GM12875 (cell line): ENCODE measurements at regions not wholly inside any gene's neighbourhood (a gene's known extent, or its start where the extent isn't known, plus 50 kb on each side); places are given as distances from the start of the nearest gene placed in this dataset.

ENCODE experiments used
- H3K4me3 ChIP-seq: one replicate; pipeline ENCODE4 v1.5.1; 2011; ENCODE audit warnings: low read depth, low read length, control low read depth
- TF ChIP-seq, protein P1 (sequence below): IDR thresholded peaks from 2 replicates; pipeline ENCODE4 v1.5.1; 2011; ENCODE audit warnings: low read depth, mild to moderate bottlenecking, control low read depth, inconsistent platforms, low read length, moderate library complexity, borderline replicate concordance; ENCODE audit not compliant: insufficient read depth

DNA sequence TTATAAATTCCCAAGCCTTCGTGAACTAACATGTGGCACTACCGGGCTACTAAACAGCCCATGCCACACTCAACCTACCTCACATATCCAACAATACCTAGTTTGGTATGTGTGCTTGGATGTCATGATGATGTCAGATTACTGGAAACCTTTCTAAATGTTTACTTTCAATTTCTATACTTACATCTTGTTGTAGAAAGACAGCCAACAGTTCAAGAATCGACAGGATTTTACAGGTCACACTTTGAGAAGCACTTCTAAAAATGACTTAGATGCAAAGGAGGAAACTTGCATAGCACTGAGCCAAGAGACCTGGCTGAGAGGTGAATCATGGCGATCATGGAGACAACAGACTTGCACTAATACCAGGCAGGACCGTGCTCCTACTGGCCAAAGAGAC lies 209.9 kb downstream of the COL4A1 start:
- H3K4me3 ChIP-seq: no peak overlapping the region
- TF ChIP-seq, protein P1, sequence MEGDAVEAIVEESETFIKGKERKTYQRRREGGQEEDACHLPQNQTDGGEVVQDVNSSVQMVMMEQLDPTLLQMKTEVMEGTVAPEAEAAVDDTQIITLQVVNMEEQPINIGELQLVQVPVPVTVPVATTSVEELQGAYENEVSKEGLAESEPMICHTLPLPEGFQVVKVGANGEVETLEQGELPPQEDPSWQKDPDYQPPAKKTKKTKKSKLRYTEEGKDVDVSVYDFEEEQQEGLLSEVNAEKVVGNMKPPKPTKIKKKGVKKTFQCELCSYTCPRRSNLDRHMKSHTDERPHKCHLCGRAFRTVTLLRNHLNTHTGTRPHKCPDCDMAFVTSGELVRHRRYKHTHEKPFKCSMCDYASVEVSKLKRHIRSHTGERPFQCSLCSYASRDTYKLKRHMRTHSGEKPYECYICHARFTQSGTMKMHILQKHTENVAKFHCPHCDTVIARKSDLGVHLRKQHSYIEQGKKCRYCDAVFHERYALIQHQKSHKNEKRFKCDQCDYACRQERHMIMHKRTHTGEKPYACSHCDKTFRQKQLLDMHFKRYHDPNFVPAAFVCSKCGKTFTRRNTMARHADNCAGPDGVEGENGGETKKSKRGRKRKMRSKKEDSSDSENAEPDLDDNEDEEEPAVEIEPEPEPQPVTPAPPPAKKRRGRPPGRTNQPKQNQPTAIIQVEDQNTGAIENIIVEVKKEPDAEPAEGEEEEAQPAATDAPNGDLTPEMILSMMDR: no peak

DNA sequence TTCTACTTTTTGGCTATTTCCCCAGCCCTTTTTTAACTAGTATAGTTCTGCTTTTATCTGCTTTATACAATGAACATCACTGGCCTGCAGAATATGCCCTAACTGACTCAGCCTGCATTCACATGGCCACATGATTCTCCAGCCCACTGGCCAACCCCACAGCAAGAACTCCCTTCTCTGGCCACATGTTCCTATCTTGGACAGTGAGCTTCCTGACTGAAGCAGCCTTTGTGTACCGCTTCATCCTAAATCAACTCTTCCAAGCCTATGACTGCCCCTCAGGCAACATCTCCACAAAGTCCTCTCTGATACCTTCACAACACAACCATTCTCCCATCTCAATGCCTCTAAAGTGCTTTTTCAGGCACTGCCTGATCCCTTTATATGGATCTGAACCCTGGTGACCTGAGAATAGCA lies 214.1 kb downstream of the COL4A1 start:
- TF ChIP-seq, protein P1: no peak
- no peak overlapping the region for H3K4me3 ChIP-seq

DNA sequence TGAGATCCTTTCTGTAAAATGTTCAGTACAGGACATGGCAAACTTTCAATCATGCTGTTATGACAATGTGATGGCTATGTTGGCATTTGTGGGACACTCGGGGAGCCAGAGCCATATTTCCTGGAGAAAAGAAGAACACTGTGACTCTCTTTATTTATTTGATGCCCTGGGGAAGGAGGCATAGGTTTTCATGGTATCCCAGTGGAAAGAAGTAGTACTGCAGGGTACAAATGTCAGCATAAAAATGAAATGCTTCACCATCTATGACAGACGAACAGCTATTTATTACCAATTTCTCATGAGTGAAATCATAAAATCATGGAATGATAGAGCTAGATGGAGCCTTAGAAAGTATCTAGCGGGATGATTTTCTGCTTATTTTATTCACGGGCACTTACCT lies 217.1 kb downstream of the COL4A1 start:
- TF ChIP-seq, protein P1: peak; percentile 29; the same call in 1 of the 2 replicates
- no peak overlapping the region for H3K4me3 ChIP-seq

DNA sequence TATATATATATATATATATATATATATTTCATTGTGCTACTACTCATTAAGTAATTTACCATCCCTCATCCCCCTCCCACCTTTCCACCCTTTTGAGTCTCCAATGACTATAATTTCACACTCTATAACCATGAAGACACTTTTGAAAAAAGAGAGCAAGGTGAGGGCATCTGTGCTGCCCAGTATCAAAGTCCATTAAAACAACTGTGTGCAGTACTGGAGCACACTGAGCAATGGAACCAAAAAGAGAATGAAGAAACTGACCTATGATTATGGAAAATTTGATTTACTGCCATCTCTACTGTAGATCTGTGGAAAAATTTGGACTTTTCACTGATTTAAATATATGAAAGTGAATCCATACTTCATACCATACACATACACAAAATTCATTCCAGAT lies 217.9 kb downstream of the COL4A1 start:
- TF ChIP-seq, protein P1: no peak
- H3K4me3 ChIP-seq: no peak overlapping the region

DNA sequence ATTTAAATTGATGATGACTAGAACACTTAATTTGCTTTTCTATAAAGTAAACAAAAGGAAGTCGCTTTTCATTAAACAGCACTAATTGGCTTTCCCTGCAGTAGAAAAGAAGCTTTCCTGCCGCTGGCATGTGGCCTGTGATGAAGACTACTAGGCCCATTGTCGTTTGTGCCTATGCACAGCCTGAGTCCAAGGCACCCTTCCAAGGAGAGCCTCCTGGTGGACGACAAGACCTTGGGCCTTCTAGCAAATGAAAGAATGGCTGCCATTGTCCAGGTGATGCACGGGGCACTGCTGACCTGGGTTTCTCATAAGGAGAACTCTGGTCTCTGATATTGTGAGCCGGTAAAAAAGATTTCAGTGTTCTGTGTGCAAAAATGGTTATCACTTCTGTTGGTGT lies 233.0 kb downstream of the COL4A1 start:
- no peak overlapping the region for H3K4me3 ChIP-seq
- TF ChIP-seq, protein P1: no peak

DNA sequence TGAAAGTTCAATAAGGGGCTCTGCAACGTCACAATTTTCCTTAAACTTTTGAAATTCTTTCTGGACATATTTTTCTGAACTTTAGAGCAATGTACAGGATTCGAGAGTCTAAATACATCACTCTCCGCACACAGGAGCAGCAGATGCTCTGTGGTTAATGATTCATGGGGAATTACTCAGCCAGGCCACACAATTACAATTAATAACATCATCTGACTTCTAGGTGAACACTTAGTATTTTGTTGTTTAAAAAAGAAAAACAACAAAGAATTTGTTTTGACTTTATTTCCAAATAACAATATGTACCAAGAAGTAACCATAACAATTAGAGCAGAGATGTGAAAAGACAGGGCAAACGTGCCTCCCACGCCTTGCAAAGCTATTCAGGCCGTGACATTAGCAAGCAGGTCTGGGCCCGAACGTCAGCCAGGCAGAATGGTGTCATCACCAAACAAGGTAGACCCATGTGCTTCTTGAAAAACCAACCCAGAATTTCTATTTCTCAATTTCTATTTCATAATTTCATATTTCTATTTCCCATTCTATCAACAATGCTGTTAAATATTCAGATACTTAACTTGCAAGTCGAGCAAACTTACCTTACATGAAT lies 236.3 kb downstream of the COL4A1 start:
- TF ChIP-seq, protein P1: no peak
- no peak overlapping the region for H3K4me3 ChIP-seq

DNA sequence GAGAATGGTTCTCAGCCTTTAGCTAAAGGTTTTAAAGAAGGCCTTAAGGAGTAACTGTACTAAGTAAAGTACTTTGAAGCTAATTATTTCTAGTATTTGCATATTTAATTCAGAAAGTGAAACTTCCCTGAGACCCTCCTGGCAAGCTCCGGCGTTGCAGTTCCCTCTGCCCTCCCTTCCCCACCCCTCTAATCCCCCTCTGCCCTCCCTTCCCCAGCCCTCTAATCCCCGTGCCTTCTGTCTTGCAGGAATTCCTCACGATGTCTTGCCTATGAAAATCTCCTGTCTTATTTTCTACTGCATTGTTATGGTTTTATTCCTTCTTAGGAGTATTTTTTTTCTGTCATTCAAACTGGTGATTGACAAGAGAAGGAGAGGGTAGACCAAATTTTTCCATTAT lies 236.9 kb downstream of the COL4A1 start:
- TF ChIP-seq, protein P1: no peak
- H3K4me3 ChIP-seq: no peak overlapping the region
